ENCODE measurements at regions not wholly inside any gene's neighbourhood (a gene's known extent, or its start where the extent isn't known, plus 50 kb on each side); places are given as distances from the start of the nearest gene placed in this dataset.

DNA sequence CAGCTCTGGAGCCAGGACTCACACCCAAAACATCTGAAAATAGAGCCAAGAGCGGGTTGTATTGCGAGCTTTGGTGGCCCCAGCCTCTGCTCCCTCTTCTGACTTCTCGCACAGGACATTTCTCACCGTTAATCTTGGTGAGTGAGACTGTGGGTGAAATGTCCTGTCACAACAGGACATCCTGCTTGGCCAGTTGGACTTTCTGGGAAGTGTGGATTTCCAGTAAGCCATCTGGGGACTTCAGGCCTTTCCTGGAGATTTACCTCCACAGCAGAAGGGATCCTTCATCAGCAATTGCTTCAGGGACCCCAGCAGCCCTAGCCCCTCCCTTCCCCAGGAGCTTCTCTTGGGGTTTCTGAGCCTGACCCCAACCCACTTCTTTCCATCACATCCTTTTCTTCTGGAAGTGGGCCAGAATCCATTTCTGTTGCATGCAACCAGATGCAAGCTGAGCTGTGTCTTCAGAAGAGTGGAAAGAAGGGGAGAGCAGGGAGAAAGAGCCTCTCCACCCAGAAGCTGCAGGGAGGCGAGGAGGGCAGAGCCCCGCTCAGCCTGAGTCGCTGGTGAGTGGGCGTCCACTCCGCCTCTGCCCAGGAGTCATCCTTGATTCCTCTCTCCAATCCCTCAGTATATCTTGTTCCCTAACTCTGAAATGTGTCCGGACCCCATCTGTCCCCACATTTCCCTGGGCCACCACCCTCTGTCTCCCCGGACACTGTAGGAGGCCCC, 50.3 kb upstream of the GADD45G start:
- DNase-seq (ENCODE audit: low read depth in 2 of 2), result no peak

DNA sequence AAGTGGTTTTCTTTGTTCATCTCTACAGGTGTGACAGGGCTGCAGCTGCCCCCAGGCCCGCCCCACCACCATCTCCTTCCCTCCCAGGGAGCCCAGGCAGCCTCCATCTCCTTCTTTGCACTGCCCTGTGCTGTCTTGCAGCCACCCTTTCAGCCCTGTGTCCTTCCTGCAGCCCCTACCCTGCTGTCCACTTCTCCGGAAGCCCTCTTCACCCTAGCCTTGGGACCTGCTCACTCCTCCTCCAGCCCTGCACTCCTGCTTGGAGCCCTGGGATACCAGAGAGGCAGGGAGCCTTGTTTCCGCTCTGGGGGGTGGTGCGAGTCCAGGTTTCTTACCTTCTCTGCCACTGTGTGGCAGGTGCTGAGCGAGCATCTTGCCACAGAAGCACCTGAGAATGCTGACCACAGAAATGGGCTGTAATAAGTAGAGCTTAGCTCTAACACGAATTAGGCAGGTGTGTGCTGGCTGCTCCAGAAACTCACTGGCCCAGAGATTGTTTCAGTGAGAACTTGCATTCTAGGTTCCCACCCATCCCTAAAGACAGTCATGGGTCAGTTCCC, 51.3 kb upstream of the GADD45G start:
- DNase-seq (ENCODE audit: low read depth in 2 of 2), result no peak

DNA sequence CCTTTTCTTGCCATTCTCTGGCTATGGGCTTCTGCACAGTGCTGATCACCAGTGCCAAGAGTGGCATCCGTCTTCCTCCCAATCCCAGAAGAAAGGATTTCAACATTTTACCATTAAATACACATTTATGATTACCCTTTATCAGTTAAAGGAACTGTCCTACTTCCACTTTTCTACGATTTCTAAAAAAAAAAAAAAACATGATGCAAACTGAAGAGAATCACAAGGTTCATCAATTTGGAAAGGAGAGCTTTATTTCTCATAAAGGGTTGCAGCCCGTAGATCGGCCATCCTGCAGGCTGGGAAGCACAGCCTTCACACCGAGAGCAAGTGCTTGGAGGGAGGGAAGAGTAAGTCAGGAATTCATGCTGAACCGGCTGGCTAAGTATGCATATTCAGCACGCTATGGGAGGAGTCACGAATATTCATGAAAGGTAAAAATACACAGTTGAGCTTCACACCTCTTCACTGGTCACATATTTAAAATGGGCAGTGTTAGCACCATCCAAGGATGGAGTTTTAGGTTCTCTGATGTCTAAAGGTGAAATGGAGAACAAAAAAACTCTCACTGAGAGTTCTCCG, 52.5 kb upstream of the SEMA4D start:
- DNase-seq (ENCODE audit: low read depth in 2 of 2), result no peak

DNA sequence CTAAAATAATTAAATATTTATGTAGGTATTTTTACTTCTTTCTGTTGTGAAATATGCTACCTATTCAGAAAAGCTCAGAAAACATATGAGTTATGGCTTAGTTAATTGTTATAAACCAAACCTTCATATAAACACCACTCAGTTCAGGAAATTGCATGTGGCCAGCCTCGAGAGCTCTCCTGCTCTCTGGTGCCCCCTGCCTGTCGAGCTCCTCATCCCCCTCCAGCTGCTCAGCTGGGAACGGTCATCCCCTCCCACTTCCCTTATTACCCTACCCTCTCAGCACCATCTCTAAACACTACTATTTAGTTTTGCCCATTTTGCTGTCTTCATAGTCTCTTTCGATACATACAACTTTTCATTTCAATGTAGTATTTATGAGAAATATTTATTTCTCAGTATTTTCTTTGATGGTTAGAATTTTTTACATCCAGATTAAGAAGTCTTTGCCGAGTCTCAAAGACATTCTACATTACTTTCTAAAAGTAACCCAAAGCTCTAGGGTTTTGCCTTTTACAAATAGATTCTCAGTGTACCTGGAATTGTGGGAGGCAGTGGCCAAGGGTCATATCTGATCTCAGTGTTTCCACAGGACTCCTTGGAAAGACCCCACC, 51.2 kb upstream of the SEMA4D start:
- DNase-seq (ENCODE audit: low read depth in 2 of 2), result peak; percentile 83 to 86

DNA sequence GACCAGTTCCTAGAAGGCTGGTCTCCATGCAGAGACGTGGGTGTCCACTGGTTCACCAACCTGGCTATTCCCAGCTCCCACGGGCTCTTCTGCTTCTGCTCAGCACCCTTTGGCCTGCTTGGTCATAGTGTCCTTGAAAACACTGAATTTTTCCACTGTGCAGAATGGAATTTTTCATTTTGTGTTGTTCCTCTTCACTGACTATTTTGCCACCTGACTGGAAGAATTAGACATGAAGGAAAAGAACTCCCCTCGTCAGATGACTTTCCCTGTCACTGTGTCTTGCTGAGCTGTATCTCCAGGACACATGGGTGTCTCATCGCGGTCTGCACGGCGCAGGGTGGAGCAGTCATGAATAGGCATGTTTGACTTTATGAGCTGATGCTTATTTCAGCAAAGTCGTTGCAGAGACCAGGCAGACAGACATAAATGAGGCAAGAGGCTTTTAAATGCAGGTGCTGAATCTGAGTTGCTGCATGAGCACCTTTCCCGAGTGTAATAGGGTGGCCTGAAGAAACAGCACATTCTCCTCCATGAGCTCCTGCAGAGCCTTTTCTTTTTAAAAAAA, 50.2 kb upstream of the SEMA4D start:
- no peak for DNase-seq (ENCODE audit: low read depth in 2 of 2)
